ENCODE measurements at regions not wholly inside any gene's neighbourhood (a gene's known extent, or its start where the extent isn't known, plus 50 kb on each side); places are given as distances from the start of the nearest gene placed in this dataset.

GRCh38 chr5:18270635-18271338 lies 636.5 kb downstream of the TAF11L14 start:
- ChIA-PET CTCF (ENCODE audit: partially characterized antibody) (no interaction called here), POLR2A (ENCODE audit: partially characterized antibody) (no interaction called here)
- no peak overlapping the region for H4K91ac ChIP-seq (replicated peaks; ENCODE audit: insufficient read length, low read length)
- H3K23ac ChIP-seq (ENCODE audit: insufficient read length): no peak overlapping the region
- H3K9me3 ChIP-seq (ENCODE audit: insufficient read depth in 2 of 2, low read depth in 1 of 2, low read length in 1 of 2): no peaks in the 10 kb centered on the region; a peak in 1 of 4 replicates
- H2BK5ac ChIP-seq (ENCODE audit: low read depth, low read length): no peak overlapping the region
- H2AFZ ChIP-seq (ENCODE audit: low read length): no peak overlapping the region
- WGBS, 2 experiments (ENCODE audit: extremely low coverage in 1 of 2, insufficient coverage in 1 of 2, insufficient read length in 1 of 2, insufficient replicate concordance in 2 of 2, low coverage in 1 of 2, low lambda C conversion rate in 2 of 2, missing lambda C conversion rate in 1 of 2): 96% methylated on average over 4 of the region's 4 CpGs; no CpG with 5 or more reads in 1 of the 2 experiments
- no peak overlapping the region for H3K27ac ChIP-seq (ENCODE audit: low read depth, low read length)
- no peaks in the 10 kb centered on the region for H3K79me2 ChIP-seq (ENCODE audit: control insufficient read depth in 1 of 2, insufficient read depth in 2 of 2, low read length in 2 of 2)
- H4K20me1 ChIP-seq (replicated peaks in 1 of 2; ENCODE audit: control insufficient read depth in 1 of 2, insufficient read depth in 2 of 2, low read length in 2 of 2): no peaks in the 10 kb centered on the region
- no peak overlapping the region for H3K56ac ChIP-seq (replicated peaks; ENCODE audit: insufficient read length, low read depth, low read length)
- H3K9ac ChIP-seq (replicated peaks in 1 of 4; ENCODE audit: extremely low read depth in 1 of 4, low read depth in 3 of 4, low read length in 3 of 4): no peak overlapping the region
- no peak overlapping the region for H2BK12ac ChIP-seq (ENCODE audit: low read depth, low read length)
- DNase-seq (ENCODE audit: low read depth in 1 of 2, low spot score in 2 of 2) (no peak), FAIRE-seq (no peak)
- no peaks in the 10 kb centered on the region for H3K27me3 ChIP-seq (replicated peaks in 1 of 4; ENCODE audit: control insufficient read depth in 3 of 4, extremely low read depth in 1 of 4, insufficient read depth in 3 of 4, low read length in 3 of 4)
- H2BK20ac ChIP-seq (ENCODE audit: low read length): no peak overlapping the region
- no peak overlapping the region for H3K4me2 ChIP-seq (ENCODE audit: insufficient read depth in 1 of 2, low read depth in 2 of 2, low read length in 2 of 2)
- TF ChIP-seq NANOG (IDR thresholded peaks at IDR 0.05; ENCODE audit: insufficient read depth, low read depth, low read length, poor library complexity, severe bottlenecking) (no peak), EGR1 (IDR thresholded peaks at IDR 0.05; ENCODE audit: borderline replicate concordance, low read depth, low read length) (no peak), SP1 (IDR thresholded peaks at IDR 0.05; ENCODE audit: low read depth, low read length) (no peak), BCL11A (IDR thresholded peaks at IDR 0.05; ENCODE audit: low read depth in 2 of 2, low read length in 2 of 2) (no peak), MAFK (IDR thresholded peaks at IDR 0.05; ENCODE audit: low read depth, low read length) (no peak), SIN3A (conservative IDR thresholded peaks at IDR 0.05 in 1 of 2, IDR thresholded peaks at IDR 0.05 in 1 of 2; ENCODE audit: low read depth in 1 of 2, low read length in 2 of 2) (no peak), CREB1 (IDR thresholded peaks at IDR 0.05) (no peak), MAX (IDR thresholded peaks at IDR 0.05) (no peak), SP4 (IDR thresholded peaks at IDR 0.05; ENCODE audit: low read length) (no peak), JUND (IDR thresholded peaks at IDR 0.05; ENCODE audit: low read length) (no peak), RBBP5 (IDR thresholded peaks at IDR 0.05; ENCODE audit: borderline replicate concordance, low read depth, low read length) (no peak)
- H3K14ac ChIP-seq (ENCODE audit: insufficient read length): no peak overlapping the region
- no peaks in the 10 kb centered on the region for H3K4me1 ChIP-seq (replicated peaks in 1 of 4; ENCODE audit: control insufficient read depth in 3 of 4, insufficient read depth in 4 of 4, low read length in 3 of 4)
- H4K8ac ChIP-seq (ENCODE audit: extremely low read depth, insufficient read depth, low read length): no peak overlapping the region
- H3K4me3 ChIP-seq (ENCODE audit: extremely low read depth in 1 of 4, insufficient read depth in 2 of 4, low read depth in 3 of 4, low read length in 4 of 4): no peak overlapping the region
- H3K23me2 ChIP-seq (ENCODE audit: low read depth, low read length): no peaks in the 10 kb centered on the region
- H3K79me1 ChIP-seq (ENCODE audit: low read depth, low read length): no peaks in the 10 kb centered on the region
- no peaks in the 10 kb centered on the region for H3K36me3 ChIP-seq (ENCODE audit: control insufficient read depth in 2 of 4, insufficient read depth in 4 of 4, low read length in 3 of 4)
- no peak overlapping the region for H4K5ac ChIP-seq (ENCODE audit: insufficient read length, low read depth, low read length)
- no peak overlapping the region for H2BK120ac ChIP-seq (replicated peaks; ENCODE audit: low read depth, low read length)
- no peak overlapping the region for H2BK15ac ChIP-seq (ENCODE audit: low read length)
- H3K4ac ChIP-seq (replicated peaks; ENCODE audit: insufficient read length, low read depth, low read length): no peak overlapping the region
- no peak overlapping the region for H2AK5ac ChIP-seq (ENCODE audit: low read depth, low read length)
- no peak overlapping the region for H3K18ac ChIP-seq (ENCODE audit: extremely low read depth, low read length)

All from H1 (cell line).